GM08714 (cell line): ENCODE measurements at regions not wholly inside any gene's neighbourhood (a gene's known extent, or its start where the extent isn't known, plus 50 kb on each side); places are given as distances from the start of the nearest gene placed in this dataset.

Experiments used
- H3K4me3 ChIP-seq: fragments of 200-500 bp; sonication (Bioruptor generic); 2 replicates; pipeline ENCODE4 v1.5.1; 2014; ENCODE audit warnings: mild to moderate bottlenecking, low read length, inconsistent platforms
- ZNF274 ChIP-seq: IDR thresholded peaks from 2 replicates; pipeline ENCODE4 v1.6.1; 2012; ENCODE audit warnings: mild to moderate bottlenecking, low read depth, low read length

GRCh38 chr6:10223841-10224240, 191.0 kb downstream of the TFAP2A start:
- no peak for TF ChIP-seq ZNF274

GRCh38 chr6:10221178-10221577, 193.7 kb downstream of the TFAP2A start:
- no peak overlapping the region for H3K4me3 ChIP-seq
- no peak for TF ChIP-seq ZNF274

More at GRCh38 chr6:10223841-10224240, 191.0 kb downstream of the TFAP2A start:
- H3K4me3 ChIP-seq, result no peak overlapping the region

GRCh38 chr6:10219510-10219909, 195.4 kb downstream of the TFAP2A start:
- no peak overlapping the region for H3K4me3 ChIP-seq
- TF ChIP-seq ZNF274, result no peak

- TF ChIP-seq ZNF274, result no peak
- H3K4me3 ChIP-seq, result no peak overlapping the region
Observed at GRCh38 chr6:10217111-10217510, 197.8 kb downstream of the TFAP2A start.

DNA sequence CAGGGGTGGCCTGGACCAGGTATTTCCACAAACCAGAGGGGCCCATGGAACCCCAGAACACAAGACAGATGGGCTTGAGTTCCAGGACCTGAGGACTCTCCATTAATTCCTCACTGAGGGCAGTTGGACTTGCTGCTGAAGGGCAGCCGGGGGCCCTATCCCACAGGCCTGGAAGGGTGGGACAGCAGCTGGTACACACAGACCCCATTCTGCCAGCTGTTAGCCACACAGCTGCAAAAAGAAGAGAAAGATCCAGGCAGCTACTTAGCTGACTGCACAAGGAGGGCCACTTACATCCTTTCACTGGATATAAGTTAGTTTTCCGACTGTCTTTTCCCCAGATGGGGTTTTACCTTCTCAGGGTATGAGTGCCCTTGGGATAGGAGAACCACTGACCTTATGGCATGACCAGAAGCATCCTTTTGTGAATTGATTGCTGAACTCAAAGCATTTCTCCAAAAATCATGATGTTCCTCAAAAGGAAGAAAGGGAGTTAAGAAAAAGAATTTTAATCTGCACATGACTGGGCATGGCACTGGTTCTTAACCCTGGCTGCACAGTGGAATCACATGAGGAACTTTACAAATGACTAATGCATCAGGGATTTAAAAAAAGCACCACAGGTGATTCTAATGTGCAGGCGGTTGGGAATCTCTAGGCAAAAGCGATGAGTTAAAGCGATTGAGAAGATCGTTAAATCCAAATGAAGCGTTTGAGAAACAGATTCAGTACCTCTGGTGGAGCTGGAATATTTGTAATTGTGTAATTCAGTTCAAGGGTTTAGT, 199.4 kb downstream of the TFAP2A start:
- no peak for TF ChIP-seq ZNF274
- H3K4me3 ChIP-seq, result no peak overlapping the region

DNA sequence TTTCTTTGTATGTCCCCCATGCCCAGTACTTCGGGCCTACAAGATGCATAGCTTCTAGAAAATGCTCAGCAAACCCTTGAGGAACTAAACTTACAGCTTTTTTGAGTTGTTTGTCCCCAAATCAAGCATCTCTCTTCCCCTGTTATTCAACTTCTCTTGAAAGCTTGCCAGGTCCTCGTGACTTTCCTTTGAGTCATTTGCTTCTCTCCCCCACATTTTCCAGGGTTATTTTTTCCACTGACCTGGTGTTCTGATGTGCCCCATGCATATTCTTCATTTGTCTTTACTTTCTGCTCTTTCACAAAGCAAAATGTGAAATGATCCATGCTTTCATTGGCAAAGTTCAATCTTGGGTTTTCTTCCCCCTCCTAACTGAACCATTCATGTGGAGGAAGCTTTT, 204.8 kb downstream of the TFAP2A start:
- no peak overlapping the region for H3K4me3 ChIP-seq
- TF ChIP-seq ZNF274, result no peak

DNA sequence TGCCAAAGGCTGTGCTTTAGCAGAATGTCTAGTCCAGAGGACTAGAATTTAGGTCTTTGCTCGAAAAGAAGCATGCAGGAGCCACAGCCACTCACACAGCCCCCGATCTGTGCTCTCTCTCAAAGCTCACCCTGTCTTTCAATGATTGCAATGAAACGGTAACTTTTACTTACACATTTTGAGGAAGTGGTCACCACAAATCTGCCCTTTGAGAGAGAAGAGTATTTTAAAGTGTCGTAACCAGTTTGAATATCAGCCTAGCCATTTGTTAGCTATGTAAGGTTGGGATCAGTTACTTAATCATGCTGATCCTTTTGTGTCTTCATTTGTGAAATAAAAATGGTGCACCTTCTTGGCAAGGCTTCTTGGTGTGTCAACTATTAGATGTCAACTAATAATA, 209.0 kb downstream of the TFAP2A start:
- no peak for TF ChIP-seq ZNF274
- H3K4me3 ChIP-seq, result no peak overlapping the region

DNA sequence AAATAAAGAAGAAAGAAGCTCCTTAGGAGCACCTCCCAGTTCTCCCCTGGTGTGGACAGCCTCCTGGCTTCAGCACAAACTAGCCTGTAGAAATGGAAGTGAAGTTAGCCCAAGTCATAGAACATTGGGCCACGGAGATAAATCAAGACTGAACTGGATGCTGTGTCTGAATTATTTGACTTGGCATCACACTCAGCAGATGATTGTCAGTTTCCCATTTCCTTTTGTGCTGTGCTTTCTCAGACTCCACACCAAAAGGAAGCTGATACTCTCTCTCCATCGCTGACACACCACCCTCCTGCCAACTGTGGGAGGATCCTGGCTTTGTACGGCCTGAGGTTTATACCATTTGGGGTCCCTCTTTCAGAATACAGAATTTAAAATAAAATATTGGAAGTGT, 209.8 kb downstream of the TFAP2A start:
- H3K4me3 ChIP-seq, result no peak overlapping the region
- TF ChIP-seq ZNF274, result no peak

GRCh38 chr6:10203651-10204050, 211.2 kb downstream of the TFAP2A start:
- no peak overlapping the region for H3K4me3 ChIP-seq
- TF ChIP-seq ZNF274, result no peak

DNA sequence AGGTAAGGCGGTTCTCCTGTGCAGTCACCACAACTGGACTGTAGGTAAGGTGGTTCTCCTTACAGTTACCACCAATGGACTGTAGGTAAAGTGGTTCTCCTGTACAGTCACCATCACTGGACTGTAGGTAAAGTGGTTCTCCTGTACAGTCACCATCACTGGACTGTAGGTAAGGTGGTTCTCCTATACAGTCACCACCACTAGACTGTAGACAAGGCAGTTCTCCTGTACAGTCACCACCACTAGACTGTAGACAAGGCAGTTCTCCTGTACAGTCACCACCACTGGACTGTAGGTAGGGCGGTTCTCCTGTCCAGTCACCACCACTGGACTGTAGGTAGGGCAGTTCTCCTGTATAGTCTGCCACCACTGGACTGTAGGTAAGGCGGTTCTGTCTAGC, 212.3 kb downstream of the TFAP2A start:
- no peak for TF ChIP-seq ZNF274
- no peak overlapping the region for H3K4me3 ChIP-seq

- no peak for TF ChIP-seq ZNF274
- H3K4me3 ChIP-seq, result no peak overlapping the region
Observed at GRCh38 chr6:10201606-10202510, 213.0 kb downstream of the TFAP2A start.

GRCh38 chr6:10196090-10196489, 218.8 kb downstream of the TFAP2A start:
- no peak overlapping the region for H3K4me3 ChIP-seq
- no peak for TF ChIP-seq ZNF274

DNA sequence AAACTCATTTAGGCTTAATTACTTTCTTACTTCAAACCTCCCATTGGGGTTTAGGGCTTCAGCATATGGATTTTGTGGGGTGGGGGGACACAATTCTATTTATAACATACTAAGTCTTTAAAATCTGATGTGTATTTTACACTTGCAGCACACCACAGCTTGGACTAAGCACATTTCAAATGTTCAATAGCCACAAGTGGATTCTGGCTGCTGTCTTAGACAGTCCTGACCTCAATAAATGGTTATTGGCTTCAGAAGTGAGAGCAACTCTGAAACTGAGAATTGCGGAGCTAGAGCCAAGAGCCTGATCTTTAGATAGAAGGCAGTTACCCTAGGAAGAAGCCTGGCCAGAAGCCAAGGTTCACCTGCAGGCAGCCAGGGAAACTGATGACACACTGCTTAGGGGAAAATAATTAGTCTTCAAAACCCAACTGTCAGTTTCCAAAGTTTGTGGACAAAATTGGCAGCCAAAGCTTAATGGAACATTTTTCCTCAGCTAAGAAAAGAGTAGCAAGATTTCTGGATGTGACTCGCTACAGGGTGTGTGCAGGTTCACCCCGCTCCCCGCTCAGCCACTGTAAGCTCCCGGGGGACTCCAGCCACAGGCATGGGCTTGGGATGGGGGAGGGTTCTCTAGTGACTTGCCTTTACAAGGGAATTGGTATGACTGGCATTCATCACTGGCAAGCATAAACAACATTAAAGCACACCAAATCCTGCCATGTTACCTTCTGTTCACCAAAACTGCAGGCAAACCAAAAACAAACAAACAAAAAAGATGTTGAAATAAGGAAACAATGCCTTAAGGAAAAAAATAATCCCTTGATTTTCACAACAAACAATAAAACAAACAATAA, 219.8 kb downstream of the TFAP2A start:
- no peak for TF ChIP-seq ZNF274
- H3K4me3 ChIP-seq, result no peak overlapping the region

- H3K4me3 ChIP-seq, result no peak overlapping the region
Observed at GRCh38 chr6:10193321-10193720, 221.6 kb downstream of the TFAP2A start.

More at GRCh38 chr6:10193321-10193720, 221.6 kb downstream of the TFAP2A start:
- TF ChIP-seq ZNF274, result no peak
